SJCRH30 (cell line): ENCODE measurements at regions not wholly inside any gene's neighbourhood (a gene's known extent, or its start where the extent isn't known, plus 50 kb on each side); places are given as distances from the start of the nearest gene placed in this dataset.
"Not testable (repeated sequence)": the region's sequence is repeated elsewhere in the genome, so short reads cannot be mapped to it uniquely, and the experiment has no call there.

Source experiments
- DNase-seq, 2 experiments: peaks; one replicate each; pipeline ENCODE4 v3.0.0-alpha.2; 2015 to 2020
- H3K27ac ChIP-seq: fragments of 250-450 bp; sonication (Bioruptor Pico); 2 replicates; pipeline ENCODE4 v1.5.1; 2020; ENCODE audit warnings: mild to moderate bottlenecking, moderate library complexity
- H3K27me3 ChIP-seq: fragments of 250-450 bp; sonication (Bioruptor Pico); 2 replicates; pipeline ENCODE4 v1.5.1; 2020; ENCODE audit warnings: mild to moderate bottlenecking, moderate library complexity
- H3K36me3 ChIP-seq: fragments of 250-450 bp; sonication (Bioruptor Pico); 2 replicates; pipeline ENCODE4 v1.5.1; 2020; ENCODE audit warnings: mild to moderate bottlenecking, moderate library complexity
- H3K4me1 ChIP-seq: fragments of 250-450 bp; sonication (Bioruptor Pico); 2 replicates; pipeline ENCODE4 v1.5.1; 2020; ENCODE audit warnings: mild to moderate bottlenecking, moderate library complexity
- H3K4me3 ChIP-seq: fragments of 250-450 bp; sonication (Bioruptor Pico); 2 replicates; pipeline ENCODE4 v1.5.1; 2020; ENCODE audit warnings: mild to moderate bottlenecking, moderate library complexity
- H3K9me3 ChIP-seq: fragments of 250-450 bp; sonication (Bioruptor Pico); replicated peaks from 2 replicates; pipeline ENCODE4 v1.5.1; 2020; ENCODE audit warnings: mild to moderate bottlenecking, moderate library complexity

GRCh38 chr14:52202151-52202550 is 65.3 kb upstream of the PTGDR start:
- H3K9me3 ChIP-seq = no peaks in the 10 kb centered on the region
- H3K4me3 ChIP-seq = no peak overlapping the region
- H3K36me3 ChIP-seq = no peaks in the 10 kb centered on the region
- DNase-seq = no peak
- no peaks in the 10 kb centered on the region for H3K4me1 ChIP-seq
- H3K27ac ChIP-seq = no peak overlapping the region
- H3K27me3 ChIP-seq = no peaks in the 10 kb centered on the region

GRCh38 chr14:52190337-52190931 is 77.1 kb upstream of the PTGDR start:
- H3K9me3 ChIP-seq = no peaks in the 10 kb centered on the region
- H3K27ac ChIP-seq = no peak overlapping the region
- H3K27me3 ChIP-seq = no peaks in the 10 kb centered on the region
- H3K4me3 ChIP-seq = no peak overlapping the region
- H3K36me3 ChIP-seq = no peaks in the 10 kb centered on the region
- no peak for DNase-seq
- H3K4me1 ChIP-seq = no peaks in the 10 kb centered on the region

- H3K9me3 ChIP-seq = no peaks in the 10 kb centered on the region
- no peaks in the 10 kb centered on the region for H3K36me3 ChIP-seq
- DNase-seq = no peak
- H3K4me1 ChIP-seq = no peaks in the 10 kb centered on the region
- no peaks in the 10 kb centered on the region for H3K27me3 ChIP-seq
- H3K27ac ChIP-seq = no peak overlapping the region
- H3K4me3 ChIP-seq = no peak overlapping the region
Measured at GRCh38 chr14:52189325-52189724, 78.2 kb upstream of the PTGDR start.

- no peak for DNase-seq
- Histone ChIP-seq H3K4me1 (no peaks in the 10 kb centered on the region), H3K27ac (no peak overlapping the region), H3K9me3 (no peaks in the 10 kb centered on the region), H3K27me3 (no peaks in the 10 kb centered on the region), H3K36me3 (no peaks in the 10 kb centered on the region), H3K4me3 (no peak overlapping the region)
Measured at GRCh38 chr14:52188381-52188780, 79.1 kb upstream of the PTGDR start.

- H3K27me3 ChIP-seq = no peaks in the 10 kb centered on the region
- H3K4me3 ChIP-seq = no peak overlapping the region
- no peak overlapping the region for H3K27ac ChIP-seq
- no peaks in the 10 kb centered on the region for H3K9me3 ChIP-seq
- no peaks in the 10 kb centered on the region for H3K4me1 ChIP-seq
- DNase-seq = no peak
- no peaks in the 10 kb centered on the region for H3K36me3 ChIP-seq
Measured at GRCh38 chr14:52185178-52185577, 82.3 kb upstream of the PTGDR start.

GRCh38 chr14:52182853-52183252 is 84.6 kb upstream of the PTGDR start:
- Histone ChIP-seq H3K4me1 (no peaks in the 10 kb centered on the region), H3K27me3 (no peaks in the 10 kb centered on the region), H3K27ac (no peak overlapping the region), H3K36me3 (no peaks in the 10 kb centered on the region), H3K9me3 (no peaks in the 10 kb centered on the region), H3K4me3 (no peak overlapping the region)
- DNase-seq = no peak

GRCh38 chr14:52179141-52179790 is 88.2 kb upstream of the PTGDR start:
- no peak for DNase-seq
- Histone ChIP-seq H3K27me3 (no peaks in the 10 kb centered on the region), H3K4me3 (no peak overlapping the region)

GRCh38 chr14:52175982-52176502 is 91.5 kb upstream of the PTGDR start:
- no peaks in the 10 kb centered on the region for H3K9me3 ChIP-seq
- no peaks in the 10 kb centered on the region for H3K36me3 ChIP-seq
- no peaks in the 10 kb centered on the region for H3K27me3 ChIP-seq
- H3K4me3 ChIP-seq = no peak overlapping the region
- no peak overlapping the region for H3K27ac ChIP-seq
- DNase-seq = no peak
- no peaks in the 10 kb centered on the region for H3K4me1 ChIP-seq

More at GRCh38 chr14:52179141-52179790, 88.2 kb upstream of the PTGDR start:
- Histone ChIP-seq H3K4me1 (no peaks in the 10 kb centered on the region), H3K9me3 (no peaks in the 10 kb centered on the region), H3K36me3 (no peaks in the 10 kb centered on the region), H3K27ac (no peak overlapping the region)

- H3K4me1 ChIP-seq, H3K36me3 ChIP-seq, DNase-seq, H3K4me3 ChIP-seq, H3K9me3 ChIP-seq, H3K27ac ChIP-seq, H3K27me3 ChIP-seq: not testable (repeated sequence)
Measured at GRCh38 chr14:52171932-52172331, 95.6 kb upstream of the PTGDR start.

- H3K36me3 ChIP-seq = no peaks in the 10 kb centered on the region
- no peak overlapping the region for H3K27ac ChIP-seq
- no peak overlapping the region for H3K4me3 ChIP-seq
- H3K27me3 ChIP-seq = no peaks in the 10 kb centered on the region
- DNase-seq = no peak
- H3K9me3 ChIP-seq = no peaks in the 10 kb centered on the region
- no peaks in the 10 kb centered on the region for H3K4me1 ChIP-seq
Measured at GRCh38 chr14:52166822-52167221, 98.0 kb upstream of the NID2 start.

- no peaks in the 10 kb centered on the region for H3K36me3 ChIP-seq
- H3K4me1 ChIP-seq = no peaks in the 10 kb centered on the region
- no peak overlapping the region for H3K4me3 ChIP-seq
- no peaks in the 10 kb centered on the region for H3K9me3 ChIP-seq
- no peaks in the 10 kb centered on the region for H3K27me3 ChIP-seq
- no peak for DNase-seq
- no peak overlapping the region for H3K27ac ChIP-seq
Measured at GRCh38 chr14:52155651-52156213, 86.9 kb upstream of the NID2 start.

- DNase-seq = no peak
- Histone ChIP-seq H3K4me3 (no peak overlapping the region), H3K27ac (no peak overlapping the region), H3K4me1 (no peaks in the 10 kb centered on the region), H3K36me3 (no peaks in the 10 kb centered on the region), H3K9me3 (no peaks in the 10 kb centered on the region), H3K27me3 (no peaks in the 10 kb centered on the region)
Measured at GRCh38 chr14:52154992-52155650, 86.3 kb upstream of the NID2 start.

- no peaks in the 10 kb centered on the region for H3K36me3 ChIP-seq
- H3K27me3 ChIP-seq = no peaks in the 10 kb centered on the region
- no peak overlapping the region for H3K27ac ChIP-seq
- peak; percentile 7 to 41 for DNase-seq
- no peak overlapping the region for H3K4me3 ChIP-seq
- H3K9me3 ChIP-seq = no peaks in the 10 kb centered on the region
- H3K4me1 ChIP-seq = no peaks in the 10 kb centered on the region
Measured at GRCh38 chr14:52153939-52154338, 85.1 kb upstream of the NID2 start.

- DNase-seq = no peak
- no peak overlapping the region for H3K4me3 ChIP-seq
- no peaks in the 10 kb centered on the region for H3K4me1 ChIP-seq
- H3K27me3 ChIP-seq = no peaks in the 10 kb centered on the region
- no peak overlapping the region for H3K27ac ChIP-seq
- no peaks in the 10 kb centered on the region for H3K9me3 ChIP-seq
- H3K36me3 ChIP-seq = no peaks in the 10 kb centered on the region
Measured at GRCh38 chr14:52150162-52150561, 81.3 kb upstream of the NID2 start.

GRCh38 chr14:52148371-52148770 is 79.5 kb upstream of the NID2 start:
- DNase-seq = no peak
- Histone ChIP-seq H3K4me1 (no peaks in the 10 kb centered on the region), H3K36me3 (no peaks in the 10 kb centered on the region), H3K27ac (no peak overlapping the region), H3K27me3 (no peaks in the 10 kb centered on the region), H3K4me3 (no peak overlapping the region), H3K9me3 (0 out of 2 replicates have a peak, but pooled peaks cover 6% of the 10 kb centered on the region)
